ENCODE measurements at regions not wholly inside any gene's neighbourhood (a gene's known extent, or its start where the extent isn't known, plus 50 kb on each side); places are given as distances from the start of the nearest gene placed in this dataset.

DNA sequence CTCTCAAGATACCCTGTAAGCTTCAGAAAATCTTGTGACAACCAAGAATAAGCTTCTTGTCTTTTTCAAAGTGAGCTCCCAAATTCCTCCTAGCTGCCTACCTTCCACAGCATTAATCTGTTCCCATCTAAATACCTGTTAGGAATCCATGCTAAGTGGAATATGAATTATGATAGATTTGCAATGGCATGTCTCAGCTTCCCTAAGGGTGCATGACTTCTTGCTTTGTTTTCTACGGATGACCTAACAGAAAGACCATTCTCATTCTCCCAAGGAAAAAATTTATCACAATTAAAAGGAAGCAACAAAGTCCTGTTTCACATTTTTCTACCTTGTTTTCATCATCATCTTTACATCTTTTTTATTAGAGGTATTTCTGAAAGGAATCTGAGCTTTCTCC, 532.7 kb downstream of the GRXCR1 start:
- TF ChIP-seq, protein P1, sequence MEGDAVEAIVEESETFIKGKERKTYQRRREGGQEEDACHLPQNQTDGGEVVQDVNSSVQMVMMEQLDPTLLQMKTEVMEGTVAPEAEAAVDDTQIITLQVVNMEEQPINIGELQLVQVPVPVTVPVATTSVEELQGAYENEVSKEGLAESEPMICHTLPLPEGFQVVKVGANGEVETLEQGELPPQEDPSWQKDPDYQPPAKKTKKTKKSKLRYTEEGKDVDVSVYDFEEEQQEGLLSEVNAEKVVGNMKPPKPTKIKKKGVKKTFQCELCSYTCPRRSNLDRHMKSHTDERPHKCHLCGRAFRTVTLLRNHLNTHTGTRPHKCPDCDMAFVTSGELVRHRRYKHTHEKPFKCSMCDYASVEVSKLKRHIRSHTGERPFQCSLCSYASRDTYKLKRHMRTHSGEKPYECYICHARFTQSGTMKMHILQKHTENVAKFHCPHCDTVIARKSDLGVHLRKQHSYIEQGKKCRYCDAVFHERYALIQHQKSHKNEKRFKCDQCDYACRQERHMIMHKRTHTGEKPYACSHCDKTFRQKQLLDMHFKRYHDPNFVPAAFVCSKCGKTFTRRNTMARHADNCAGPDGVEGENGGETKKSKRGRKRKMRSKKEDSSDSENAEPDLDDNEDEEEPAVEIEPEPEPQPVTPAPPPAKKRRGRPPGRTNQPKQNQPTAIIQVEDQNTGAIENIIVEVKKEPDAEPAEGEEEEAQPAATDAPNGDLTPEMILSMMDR (IDR thresholded peaks at IDR 0.05) = no peak
- no peak for TF ChIP-seq POLR2A (IDR thresholded peaks at IDR 0.05)
- TF ChIP-seq POLR2AphosphoS5 (IDR thresholded peaks at IDR 0.05) = no peak
- no peak for TF ChIP-seq EP300 (IDR thresholded peaks at IDR 0.05)

Data from sigmoid colon (tissue), 4 donors.